ENCODE measurements at regions not wholly inside any gene's neighbourhood (a gene's known extent, or its start where the extent isn't known, plus 50 kb on each side); places are given as distances from the start of the nearest gene placed in this dataset.

GRCh38 chr3:8233938-8234337 lies 267.7 kb upstream of the LMCD1 start:
- Histone ChIP-seq H2AFZ (ENCODE audit: low read depth, low read length) (no peak overlapping the region), H3K23ac (ENCODE audit: low read length in 2 of 2) (no peak overlapping the region), H3K14ac (ENCODE audit: low read length in 2 of 2) (no peak overlapping the region), H3K4me1 (ENCODE audit: control insufficient read depth, insufficient read depth, low read depth, low read length) (no peaks in the 10 kb centered on the region), H4K8ac (ENCODE audit: low read length) (no peak overlapping the region), H2BK120ac (ENCODE audit: low read depth, low read length) (no peak overlapping the region), H2BK12ac (ENCODE audit: low read length in 2 of 2) (no peak overlapping the region), H2BK5ac (ENCODE audit: low read depth, low read length, poor library complexity, severe bottlenecking) (no peak overlapping the region), H3K4me3 (ENCODE audit: insufficient read depth in 1 of 2, low read depth in 1 of 2, low read length in 2 of 2) (no peak overlapping the region), H2AK5ac (ENCODE audit: low read length, severe bottlenecking) (no peak overlapping the region), H3K4ac (ENCODE audit: low read depth in 1 of 2, low read length in 2 of 2) (no peak overlapping the region), H3K4me2 (ENCODE audit: low read length, poor library complexity, severe bottlenecking) (no peak overlapping the region), H3K9ac (ENCODE audit: low read length) (no peak overlapping the region), H3K36me3 (ENCODE audit: control insufficient read depth in 1 of 2, insufficient read depth in 2 of 2, low read depth in 1 of 2, low read length in 2 of 2) (no peaks in the 10 kb centered on the region), H3K27me3 (ENCODE audit: control insufficient read depth in 1 of 2, insufficient read depth in 1 of 2, low read length in 2 of 2) (no peaks in the 10 kb centered on the region), H3K18ac (ENCODE audit: low read depth in 1 of 2, low read length in 2 of 2) (no peak overlapping the region), H3K9me3 (ENCODE audit: control insufficient read depth, low read length) (no peaks in the 10 kb centered on the region), H3K27ac (ENCODE audit: low read length, poor library complexity, severe bottlenecking) (no peak overlapping the region), H2BK15ac (ENCODE audit: low read depth, poor library complexity, severe bottlenecking) (no peak overlapping the region), H3K79me1 (replicated peaks; ENCODE audit: low read length, poor library complexity, severe bottlenecking) (no peaks in the 10 kb centered on the region), H4K91ac (ENCODE audit: low read length) (no peak overlapping the region)
- WGBS: no CpG with 5 or more reads among the region's 2 CpGs
- DNase-seq: no peak

GRCh38 chr3:8236264-8236663 lies 265.4 kb upstream of the LMCD1 start:
- Histone ChIP-seq H3K4me1 (ENCODE audit: control insufficient read depth, insufficient read depth, low read depth, low read length) (no peaks in the 10 kb centered on the region), H4K91ac (ENCODE audit: low read length) (no peak overlapping the region), H2BK5ac (ENCODE audit: low read depth, low read length, poor library complexity, severe bottlenecking) (no peak overlapping the region), H3K14ac (ENCODE audit: low read length in 2 of 2) (no peak overlapping the region), H3K9ac (ENCODE audit: low read length) (no peak overlapping the region), H3K18ac (ENCODE audit: low read depth in 1 of 2, low read length in 2 of 2) (no peak overlapping the region), H3K4me3 (ENCODE audit: insufficient read depth in 1 of 2, low read depth in 1 of 2, low read length in 2 of 2) (no peak overlapping the region), H3K79me1 (replicated peaks; ENCODE audit: low read length, poor library complexity, severe bottlenecking) (no peaks in the 10 kb centered on the region), H3K9me3 (ENCODE audit: control insufficient read depth, low read length) (no peaks in the 10 kb centered on the region), H3K23ac (ENCODE audit: low read length in 2 of 2) (no peak overlapping the region), H2BK12ac (ENCODE audit: low read length in 2 of 2) (no peak overlapping the region), H2BK15ac (ENCODE audit: low read depth, poor library complexity, severe bottlenecking) (no peak overlapping the region), H2AK5ac (ENCODE audit: low read length, severe bottlenecking) (no peak overlapping the region), H2AFZ (ENCODE audit: low read depth, low read length) (no peak overlapping the region), H3K27me3 (ENCODE audit: control insufficient read depth in 1 of 2, insufficient read depth in 1 of 2, low read length in 2 of 2) (no peaks in the 10 kb centered on the region), H3K4me2 (ENCODE audit: low read length, poor library complexity, severe bottlenecking) (no peak overlapping the region), H4K8ac (ENCODE audit: low read length) (no peak overlapping the region), H3K27ac (ENCODE audit: low read length, poor library complexity, severe bottlenecking) (no peak overlapping the region), H3K4ac (ENCODE audit: low read depth in 1 of 2, low read length in 2 of 2) (no peak overlapping the region), H3K36me3 (ENCODE audit: control insufficient read depth in 1 of 2, insufficient read depth in 2 of 2, low read depth in 1 of 2, low read length in 2 of 2) (no peaks in the 10 kb centered on the region), H2BK120ac (ENCODE audit: low read depth, low read length) (no peak overlapping the region)
- 75% methylated on average over 2 of the region's 3 CpGs for WGBS
- no peak for DNase-seq

- no peak overlapping the region for H3K14ac ChIP-seq (ENCODE audit: low read length in 2 of 2)
- no peaks in the 10 kb centered on the region for H3K36me3 ChIP-seq (ENCODE audit: control insufficient read depth in 1 of 2, insufficient read depth in 2 of 2, low read depth in 1 of 2, low read length in 2 of 2)
- WGBS: 80% methylated on average over 3 of the region's 5 CpGs
- no peak overlapping the region for H3K9ac ChIP-seq (ENCODE audit: low read length)
- no peak overlapping the region for H3K4me3 ChIP-seq (ENCODE audit: insufficient read depth in 1 of 2, low read depth in 1 of 2, low read length in 2 of 2)
- H3K27me3 ChIP-seq (ENCODE audit: control insufficient read depth in 1 of 2, insufficient read depth in 1 of 2, low read length in 2 of 2): no peaks in the 10 kb centered on the region
- no peak overlapping the region for H2BK5ac ChIP-seq (ENCODE audit: low read depth, low read length, poor library complexity, severe bottlenecking)
- H2AFZ ChIP-seq (ENCODE audit: low read depth, low read length): no peak overlapping the region
- H4K91ac ChIP-seq (ENCODE audit: low read length): no peak overlapping the region
- H3K79me1 ChIP-seq (replicated peaks; ENCODE audit: low read length, poor library complexity, severe bottlenecking): no peaks in the 10 kb centered on the region
- no peak overlapping the region for H2BK15ac ChIP-seq (ENCODE audit: low read depth, poor library complexity, severe bottlenecking)
- H3K4me1 ChIP-seq (ENCODE audit: control insufficient read depth, insufficient read depth, low read depth, low read length): no peaks in the 10 kb centered on the region
- no peak overlapping the region for H3K27ac ChIP-seq (ENCODE audit: low read length, poor library complexity, severe bottlenecking)
- no peak overlapping the region for H3K4me2 ChIP-seq (ENCODE audit: low read length, poor library complexity, severe bottlenecking)
- H3K9me3 ChIP-seq (ENCODE audit: control insufficient read depth, low read length): no peaks in the 10 kb centered on the region
- H2BK12ac ChIP-seq (ENCODE audit: low read length in 2 of 2): no peak overlapping the region
- H3K4ac ChIP-seq (ENCODE audit: low read depth in 1 of 2, low read length in 2 of 2): no peak overlapping the region
- no peak for DNase-seq
- H2AK5ac ChIP-seq (ENCODE audit: low read length, severe bottlenecking): no peak overlapping the region
- H2BK120ac ChIP-seq (ENCODE audit: low read depth, low read length): no peak overlapping the region
- no peak overlapping the region for H4K8ac ChIP-seq (ENCODE audit: low read length)
- no peak overlapping the region for H3K23ac ChIP-seq (ENCODE audit: low read length in 2 of 2)
- H3K18ac ChIP-seq (ENCODE audit: low read depth in 1 of 2, low read length in 2 of 2): no peak overlapping the region
These were observed 263.7 kb upstream of the LMCD1 start for GRCh38 chr3:8237893-8238292.

GRCh38 chr3:8238432-8238831 lies 263.2 kb upstream of the LMCD1 start:
- no peak overlapping the region for H3K14ac ChIP-seq (ENCODE audit: low read length in 2 of 2)
- H2AK5ac ChIP-seq (ENCODE audit: low read length, severe bottlenecking): no peak overlapping the region
- H4K91ac ChIP-seq (ENCODE audit: low read length): no peak overlapping the region
- no peak overlapping the region for H2BK120ac ChIP-seq (ENCODE audit: low read depth, low read length)
- H3K4me2 ChIP-seq (ENCODE audit: low read length, poor library complexity, severe bottlenecking): no peak overlapping the region
- no peak overlapping the region for H3K27ac ChIP-seq (ENCODE audit: low read length, poor library complexity, severe bottlenecking)
- no peak overlapping the region for H3K4ac ChIP-seq (ENCODE audit: low read depth in 1 of 2, low read length in 2 of 2)
- H3K9ac ChIP-seq (ENCODE audit: low read length): no peak overlapping the region
- H3K79me1 ChIP-seq (replicated peaks; ENCODE audit: low read length, poor library complexity, severe bottlenecking): no peaks in the 10 kb centered on the region
- 88% methylated on average over 1 of the region's 1 CpG for WGBS
- no peaks in the 10 kb centered on the region for H3K27me3 ChIP-seq (ENCODE audit: control insufficient read depth in 1 of 2, insufficient read depth in 1 of 2, low read length in 2 of 2)
- no peak overlapping the region for H4K8ac ChIP-seq (ENCODE audit: low read length)
- DNase-seq: no peak
- H2BK15ac ChIP-seq (ENCODE audit: low read depth, poor library complexity, severe bottlenecking): no peak overlapping the region
- H2BK5ac ChIP-seq (ENCODE audit: low read depth, low read length, poor library complexity, severe bottlenecking): no peak overlapping the region
- no peak overlapping the region for H3K4me3 ChIP-seq (ENCODE audit: insufficient read depth in 1 of 2, low read depth in 1 of 2, low read length in 2 of 2)
- no peak overlapping the region for H2BK12ac ChIP-seq (ENCODE audit: low read length in 2 of 2)
- H3K23ac ChIP-seq (ENCODE audit: low read length in 2 of 2): no peak overlapping the region
- H3K18ac ChIP-seq (ENCODE audit: low read depth in 1 of 2, low read length in 2 of 2): no peak overlapping the region
- no peaks in the 10 kb centered on the region for H3K4me1 ChIP-seq (ENCODE audit: control insufficient read depth, insufficient read depth, low read depth, low read length)
- no peak overlapping the region for H2AFZ ChIP-seq (ENCODE audit: low read depth, low read length)
- H3K36me3 ChIP-seq (ENCODE audit: control insufficient read depth in 1 of 2, insufficient read depth in 2 of 2, low read depth in 1 of 2, low read length in 2 of 2): no peaks in the 10 kb centered on the region
- no peaks in the 10 kb centered on the region for H3K9me3 ChIP-seq (ENCODE audit: control insufficient read depth, low read length)

All from mesenchymal stem cell (in vitro differentiated cells and primary cell).